Skeletal muscle tissue (tissue), 3 donors: ENCODE measurements at regions not wholly inside any gene's neighbourhood (a gene's known extent, or its start where the extent isn't known, plus 50 kb on each side); places are given as distances from the start of the nearest gene placed in this dataset.

ENCODE experiments used
- H3K27ac ChIP-seq: one replicate; pipeline ENCODE4 v1.7.0; 2013; ENCODE audit warnings: mild to moderate bottlenecking, low read depth, low read length, inconsistent platforms
- H3K27me3 ChIP-seq, 3 donors: one replicate each; pipeline ENCODE4 v1.7.0; 2013; ENCODE audit warnings: low read length in 3 of 3; ENCODE audit not compliant: control insufficient read depth in 3 of 3, insufficient read depth in 3 of 3
- H3K36me3 ChIP-seq, 3 donors: one replicate each; pipeline ENCODE4 v1.7.0; 2013; ENCODE audit warnings: low read length in 3 of 3; ENCODE audit not compliant: control insufficient read depth in 3 of 3, insufficient read depth in 3 of 3
- H3K4me1 ChIP-seq, 3 donors: one replicate each; pipeline ENCODE4 v1.7.0; 2013; ENCODE audit warnings: low read length in 3 of 3, mild to moderate bottlenecking in 3 of 3; ENCODE audit not compliant: control insufficient read depth in 3 of 3, insufficient read depth in 3 of 3
- H3K4me3 ChIP-seq, 3 donors: one replicate each; pipeline ENCODE4 v1.7.0; 2013; ENCODE audit warnings: low read length in 3 of 3
- H3K9ac ChIP-seq, 3 donors: one replicate each; pipeline ENCODE4 v1.7.0; 2013; ENCODE audit warnings: low read length in 3 of 3, mild to moderate bottlenecking in 3 of 3, moderate library complexity in 2 of 3, low read depth in 1 of 3
- H3K9me3 ChIP-seq, 3 donors: one replicate each; pipeline ENCODE4 v1.7.0; 2013; ENCODE audit warnings: low read length in 3 of 3; ENCODE audit not compliant: control insufficient read depth in 3 of 3
- donor health status: Osteomylitis.

DNA sequence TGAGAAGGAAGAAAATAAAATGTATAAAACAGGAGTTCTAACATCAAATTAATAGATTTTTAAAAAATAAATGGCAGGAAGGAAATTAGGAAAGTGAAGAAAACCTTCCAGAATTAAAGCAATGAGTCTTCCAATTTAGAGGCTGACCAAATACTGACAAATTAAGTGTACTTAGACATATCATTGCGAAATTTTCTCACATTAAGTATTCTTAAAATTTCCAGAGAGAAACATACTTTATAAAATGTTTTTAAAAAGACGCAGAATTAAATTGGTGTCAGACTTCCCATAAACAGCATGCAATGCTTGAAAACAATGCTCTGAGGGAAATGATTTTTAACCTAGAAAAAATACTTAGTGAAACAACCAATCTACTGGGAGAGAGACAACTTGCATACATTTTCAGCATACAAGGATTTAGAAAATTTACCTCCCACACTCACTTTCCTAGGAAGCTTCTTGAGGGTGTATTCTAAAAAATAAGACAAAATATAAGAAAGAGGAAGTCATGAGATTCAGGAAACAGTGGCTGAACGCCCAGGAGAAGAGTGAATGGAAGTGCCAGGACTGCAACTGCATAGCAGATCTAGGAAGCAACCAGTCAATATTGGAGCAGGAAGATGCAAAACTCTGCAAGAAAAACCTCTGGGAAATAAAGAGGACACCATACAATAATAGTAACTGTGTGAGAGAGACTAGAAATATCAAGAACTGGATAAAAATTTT is 339.9 kb downstream of the ADCYAP1 start:
- Histone ChIP-seq H3K9me3 (no peaks in the 10 kb centered on the region), H3K9ac (no peak overlapping the region), H3K4me1 (no peaks in the 10 kb centered on the region), H3K27ac (no peak overlapping the region), H3K27me3 (no peaks in the 10 kb centered on the region), H3K36me3 (no peaks in the 10 kb centered on the region), H3K4me3 (no peak overlapping the region)

DNA sequence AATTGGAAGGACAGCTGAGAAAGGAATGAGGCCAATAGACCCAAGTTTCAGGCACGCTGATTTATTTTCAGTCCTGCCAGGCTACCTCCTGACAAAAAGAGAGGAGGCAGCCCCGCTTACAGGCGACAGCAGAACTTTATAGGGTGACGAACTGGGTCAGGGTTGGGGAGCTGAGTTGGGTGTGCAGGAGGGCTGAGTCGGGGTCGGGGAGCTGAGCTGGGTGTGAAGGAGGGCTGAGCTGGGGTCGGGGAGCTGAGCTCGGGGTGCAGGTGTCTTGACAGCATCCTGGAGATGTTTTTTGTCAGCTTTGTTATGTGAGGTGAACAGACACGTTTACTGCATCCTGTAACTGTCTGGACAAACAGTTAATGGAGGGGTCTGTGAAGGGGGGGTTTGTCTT is 342.2 kb downstream of the ADCYAP1 start:
- no peak overlapping the region for H3K27ac ChIP-seq
- H3K4me1 ChIP-seq: no peaks in the 10 kb centered on the region
- no peak overlapping the region for H3K4me3 ChIP-seq
- H3K9me3 ChIP-seq: no peaks in the 10 kb centered on the region
- no peaks in the 10 kb centered on the region for H3K27me3 ChIP-seq
- no peak overlapping the region for H3K9ac ChIP-seq
- no peaks in the 10 kb centered on the region for H3K36me3 ChIP-seq

DNA sequence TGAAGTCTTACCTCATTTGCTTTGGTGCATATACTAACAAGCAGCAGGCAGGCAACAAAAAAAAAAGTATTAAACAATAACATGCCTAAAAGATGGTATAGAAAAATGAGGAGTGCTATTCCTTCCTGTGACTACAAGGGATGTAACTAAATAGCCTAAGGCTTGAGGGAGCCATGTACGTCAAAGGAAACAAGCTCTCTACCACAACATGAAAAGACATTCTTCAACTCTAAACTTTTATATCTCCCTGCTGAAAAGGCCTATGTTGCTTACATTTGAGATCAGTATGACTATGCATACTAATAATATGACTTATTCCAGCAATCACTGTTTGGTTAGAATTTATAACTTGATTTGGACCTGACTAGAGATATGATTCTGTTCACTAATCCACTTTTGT is 347.9 kb downstream of the ADCYAP1 start:
- Histone ChIP-seq H3K27ac (no peak overlapping the region), H3K9ac (no peak overlapping the region), H3K27me3 (no peaks in the 10 kb centered on the region), H3K4me3 (no peak overlapping the region), H3K9me3 (no peaks in the 10 kb centered on the region), H3K36me3 (no peaks in the 10 kb centered on the region), H3K4me1 (no peaks in the 10 kb centered on the region)

DNA sequence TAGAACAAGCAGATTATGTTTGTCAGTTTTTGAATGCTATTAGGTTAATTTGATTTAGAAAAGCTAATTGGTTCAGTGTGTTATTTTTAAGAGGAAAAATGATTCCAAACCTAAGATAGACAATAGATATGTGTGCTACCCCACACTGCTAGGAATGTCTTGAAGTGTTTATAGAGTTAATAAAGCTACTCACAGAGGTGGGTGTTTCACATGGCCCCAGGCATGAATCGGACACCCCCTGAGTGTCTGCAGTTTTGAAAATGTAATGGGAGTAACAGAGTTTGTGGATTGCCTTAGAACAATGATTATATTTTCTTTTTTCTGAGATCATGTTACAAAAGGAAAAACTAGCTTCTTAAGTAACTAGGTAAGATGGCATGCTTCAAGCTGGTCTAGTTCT is 348.3 kb downstream of the ADCYAP1 start:
- no peak overlapping the region for H3K4me3 ChIP-seq
- H3K27ac ChIP-seq: no peak overlapping the region
- no peak overlapping the region for H3K9ac ChIP-seq
- no peaks in the 10 kb centered on the region for H3K4me1 ChIP-seq
- H3K27me3 ChIP-seq: no peaks in the 10 kb centered on the region
- H3K36me3 ChIP-seq: no peaks in the 10 kb centered on the region
- no peaks in the 10 kb centered on the region for H3K9me3 ChIP-seq

DNA sequence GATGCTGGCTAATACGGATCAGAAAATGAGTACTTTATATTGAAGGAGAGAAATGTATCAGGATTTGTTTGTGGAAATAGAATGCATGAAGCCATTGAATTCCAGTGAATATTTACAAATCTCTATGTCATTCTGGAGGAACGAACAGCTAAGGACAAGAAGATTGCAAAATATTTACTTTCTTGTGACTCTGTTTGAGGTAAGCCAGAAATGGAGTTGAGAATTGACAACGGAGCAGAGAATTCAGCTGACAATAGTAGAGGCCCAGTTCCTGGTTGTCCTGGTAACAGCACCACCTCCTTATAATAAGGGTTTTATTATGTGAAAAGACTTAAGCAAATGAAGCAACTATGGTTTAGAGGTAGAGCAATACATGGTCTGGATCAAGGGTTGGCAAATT is 349.2 kb downstream of the ADCYAP1 start:
- no peaks in the 10 kb centered on the region for H3K36me3 ChIP-seq
- no peak overlapping the region for H3K4me3 ChIP-seq
- no peaks in the 10 kb centered on the region for H3K9me3 ChIP-seq
- H3K27ac ChIP-seq: no peak overlapping the region
- no peaks in the 10 kb centered on the region for H3K27me3 ChIP-seq
- H3K9ac ChIP-seq: no peak overlapping the region
- no peaks in the 10 kb centered on the region for H3K4me1 ChIP-seq

DNA sequence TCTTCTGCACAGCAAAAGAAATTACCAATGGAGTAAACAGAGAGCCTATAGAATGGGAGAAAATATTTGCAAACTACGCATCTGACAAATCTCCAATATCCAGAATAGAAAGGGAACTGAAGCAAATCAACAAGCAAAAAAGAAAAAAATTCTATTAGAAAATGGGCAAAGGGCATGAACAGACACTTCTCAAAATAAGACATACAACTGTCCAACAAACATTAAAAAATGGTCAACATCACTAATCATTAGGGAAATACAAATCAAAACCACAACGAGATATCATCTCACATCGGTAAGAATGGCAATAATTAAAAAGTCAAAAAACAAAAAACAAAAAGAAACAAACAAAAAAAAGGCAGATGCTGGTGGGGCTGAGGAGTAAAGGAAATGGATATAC is 356.4 kb downstream of the ADCYAP1 start:
- Histone ChIP-seq H3K4me3 (no peak overlapping the region), H3K27ac (no peak overlapping the region), H3K27me3 (no peaks in the 10 kb centered on the region), H3K36me3 (no peaks in the 10 kb centered on the region), H3K9ac (no peak overlapping the region), H3K4me1 (no peaks in the 10 kb centered on the region), H3K9me3 (no peaks in the 10 kb centered on the region)

DNA sequence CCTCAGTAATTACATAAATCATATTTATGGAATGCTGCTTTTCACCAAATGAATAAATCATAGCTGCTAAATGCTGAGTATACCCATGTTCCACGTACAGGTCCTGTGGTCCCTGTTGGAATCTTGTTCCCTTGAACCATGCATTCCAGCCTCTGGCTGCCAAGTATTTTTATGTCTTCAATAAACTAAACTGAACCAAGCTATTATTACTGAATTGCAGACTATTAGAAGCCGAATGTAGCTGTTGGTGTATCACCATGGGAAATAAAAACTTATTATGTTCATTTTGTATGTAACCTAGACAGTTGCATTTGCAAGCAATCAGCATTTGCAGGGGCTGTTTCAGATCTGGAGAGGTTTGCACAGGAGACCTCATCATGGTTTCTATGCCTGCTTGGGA is 362.4 kb downstream of the ADCYAP1 start:
- H3K27ac ChIP-seq: no peak overlapping the region
- no peaks in the 10 kb centered on the region for H3K27me3 ChIP-seq
- no peak overlapping the region for H3K4me3 ChIP-seq
- H3K36me3 ChIP-seq: no peaks in the 10 kb centered on the region
- H3K9ac ChIP-seq: no peak overlapping the region
- H3K4me1 ChIP-seq: no peaks in the 10 kb centered on the region
- no peaks in the 10 kb centered on the region for H3K9me3 ChIP-seq

DNA sequence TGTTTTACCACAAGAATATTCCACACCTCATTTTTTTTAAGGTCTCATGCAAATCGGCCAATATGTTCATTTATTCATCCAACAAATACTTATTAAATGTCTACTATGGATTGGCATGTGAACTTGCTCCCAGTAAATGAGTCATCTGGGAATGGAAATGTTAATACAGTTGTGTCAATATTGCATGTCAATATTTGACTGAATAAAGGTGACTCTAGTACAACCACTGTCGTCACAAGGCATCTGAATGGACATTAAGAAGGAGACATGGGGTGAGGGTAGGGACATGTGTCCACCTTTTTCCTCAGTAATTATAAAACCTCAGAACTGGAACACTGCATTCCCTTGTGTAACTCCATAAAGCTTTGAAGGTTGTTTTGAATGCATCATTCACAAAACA is 365.4 kb downstream of the ADCYAP1 start:
- Histone ChIP-seq H3K27ac (no peak overlapping the region), H3K36me3 (no peaks in the 10 kb centered on the region), H3K4me1 (no peaks in the 10 kb centered on the region), H3K9ac (no peak overlapping the region), H3K4me3 (no peak overlapping the region), H3K27me3 (no peaks in the 10 kb centered on the region), H3K9me3 (no peaks in the 10 kb centered on the region)

DNA sequence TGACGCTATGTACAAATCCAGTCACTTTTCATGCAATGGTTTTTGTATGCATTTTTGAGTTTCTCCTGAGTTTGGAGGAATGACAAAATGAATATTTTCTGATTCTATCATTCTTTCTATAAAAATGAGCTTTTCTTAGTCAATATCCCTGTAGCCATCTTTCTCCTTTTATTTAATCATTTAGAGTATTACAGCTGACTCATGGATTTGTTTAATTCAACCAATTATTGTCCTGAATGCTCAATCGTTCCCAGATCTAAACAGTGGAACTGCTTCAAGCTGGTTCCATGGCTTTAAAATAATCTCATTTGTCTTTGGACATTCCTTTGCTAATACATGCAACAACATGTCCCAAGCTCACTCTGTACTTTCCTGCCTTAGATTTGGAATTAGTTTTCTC is 368.8 kb downstream of the ADCYAP1 start:
- Histone ChIP-seq H3K27ac (no peak overlapping the region), H3K9ac (no peak overlapping the region), H3K9me3 (no peaks in the 10 kb centered on the region), H3K27me3 (no peaks in the 10 kb centered on the region), H3K4me1 (no peaks in the 10 kb centered on the region), H3K4me3 (no peak overlapping the region), H3K36me3 (no peaks in the 10 kb centered on the region)

DNA sequence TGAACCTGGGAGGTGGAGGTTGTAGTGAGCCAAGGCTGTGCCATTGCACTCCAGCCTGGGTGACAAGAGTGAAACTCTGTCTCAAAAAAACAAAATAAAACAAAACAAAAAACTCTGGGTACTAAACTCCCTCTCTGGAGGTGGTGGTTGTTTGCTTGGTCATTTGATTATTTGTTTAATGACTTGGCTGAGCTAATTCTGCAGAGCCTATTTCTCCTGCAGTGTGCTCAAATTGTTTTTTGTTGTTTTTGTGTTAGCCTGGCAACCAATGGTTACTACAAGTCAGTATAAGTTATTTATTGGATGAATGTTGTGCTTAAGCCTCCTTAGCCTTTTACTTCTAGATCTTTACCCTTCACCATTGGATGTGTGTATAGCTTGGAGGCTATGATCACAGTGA is 387.5 kb downstream of the ADCYAP1 start:
- no peaks in the 10 kb centered on the region for H3K4me1 ChIP-seq
- H3K27me3 ChIP-seq: no peaks in the 10 kb centered on the region
- no peaks in the 10 kb centered on the region for H3K36me3 ChIP-seq
- no peak overlapping the region for H3K9ac ChIP-seq
- H3K4me3 ChIP-seq: no peak overlapping the region
- no peaks in the 10 kb centered on the region for H3K9me3 ChIP-seq
- no peak overlapping the region for H3K27ac ChIP-seq
